SK-MEL-5 (cell line): ENCODE measurements at regions not wholly inside any gene's neighbourhood (a gene's known extent, or its start where the extent isn't known, plus 50 kb on each side); places are given as distances from the start of the nearest gene placed in this dataset.

ENCODE experiments used
- DNase-seq: peaks from one replicate; pipeline ENCODE4 v3.0.0-alpha.2; 2016; ENCODE audit warnings: low read depth, low spot score
- in situ Hi-C: cut with HindIII; loops from 2 replicates; pipeline ENCODE4 v1.10.0; 2016; ENCODE audit warnings: low sequenced_read_pairs, high pct_unique_total_duplicates, low pct_unique_long_range_greater_than_20kb

DNA sequence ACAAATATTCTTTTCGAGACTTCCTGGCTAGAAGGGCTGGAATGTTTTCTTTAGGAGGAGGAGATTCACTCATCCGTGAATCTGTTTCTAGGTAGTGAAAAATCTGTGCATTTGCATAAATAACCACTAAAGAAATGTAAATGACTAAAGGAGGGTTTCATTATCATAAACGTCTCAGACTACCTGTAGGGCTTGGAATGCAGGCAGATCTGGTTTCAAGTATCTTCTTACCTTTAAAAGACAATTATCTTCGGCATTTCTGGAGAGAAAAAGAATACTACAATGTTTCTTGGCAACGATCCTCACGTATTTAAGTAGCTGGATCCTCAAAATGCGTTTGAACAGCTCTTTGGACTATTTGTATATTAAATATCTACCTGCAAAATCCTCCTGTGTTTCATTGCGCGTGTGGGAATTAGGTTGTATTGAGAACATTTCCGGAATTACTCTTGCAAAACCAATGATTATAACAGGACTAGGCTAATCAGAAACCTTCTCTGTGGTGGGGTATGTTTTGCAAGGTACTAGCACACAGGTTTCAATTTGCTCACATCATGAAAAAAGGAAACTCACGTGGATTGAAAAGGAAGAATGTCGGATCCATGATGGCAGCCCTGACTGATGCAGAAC, 291.1 kb upstream of the ARGLU1 start:
- in situ Hi-C loops, result no loop called here
- no peak for DNase-seq

DNA sequence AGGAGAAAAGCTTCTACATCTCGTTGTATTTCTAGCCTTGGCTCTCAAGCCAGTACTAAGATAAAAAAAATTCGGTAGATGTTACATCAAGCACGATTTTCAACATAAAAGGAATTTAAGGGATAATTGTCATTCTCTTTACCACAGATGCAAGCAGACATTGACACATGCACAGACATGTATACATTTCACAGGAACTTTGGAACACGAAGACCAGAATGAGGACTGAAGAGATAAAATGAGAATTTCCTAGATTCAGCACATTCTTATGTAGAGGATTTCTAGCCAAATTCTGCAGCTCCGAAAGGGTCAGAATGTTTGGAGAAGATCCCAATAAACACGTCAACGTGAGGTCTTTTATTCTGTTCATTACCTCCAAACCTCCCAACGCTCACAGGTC, 284.5 kb upstream of the ARGLU1 start:
- in situ Hi-C loops, result no loop called here
- DNase-seq, result no peak

DNA sequence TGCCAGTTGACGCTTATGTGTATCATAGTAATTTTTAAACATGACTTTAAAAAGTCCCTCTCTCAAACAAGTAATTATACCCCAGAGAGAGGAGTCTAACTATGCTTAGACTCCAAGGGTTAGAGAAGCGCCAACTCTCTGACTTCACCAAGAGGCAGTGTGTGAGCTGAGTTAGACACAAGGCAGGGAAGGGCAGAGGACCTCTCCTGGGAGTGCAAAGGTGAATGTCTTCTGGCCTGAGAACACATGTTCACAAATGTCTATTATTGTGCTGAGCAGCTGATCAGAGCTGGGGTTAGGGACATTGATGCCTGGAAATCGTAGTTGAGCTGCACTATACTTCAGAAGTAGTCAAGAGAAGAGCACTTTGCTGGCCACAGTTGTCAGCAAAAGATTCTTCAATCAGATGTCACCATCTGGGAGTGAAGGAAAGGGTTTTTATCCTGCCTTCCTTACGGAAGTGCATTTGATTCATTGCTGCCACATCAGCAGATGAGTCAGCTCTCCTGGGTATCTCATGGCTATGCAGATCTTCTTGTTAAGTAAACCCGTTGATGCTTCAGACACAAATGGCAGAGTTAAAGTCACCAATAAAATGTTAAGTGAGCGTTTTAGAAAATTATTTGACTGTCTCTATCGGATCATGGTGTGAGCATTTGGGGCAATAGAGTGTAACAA, 283.2 kb upstream of the ARGLU1 start:
- in situ Hi-C loops, result no loop called here
- no peak for DNase-seq

DNA sequence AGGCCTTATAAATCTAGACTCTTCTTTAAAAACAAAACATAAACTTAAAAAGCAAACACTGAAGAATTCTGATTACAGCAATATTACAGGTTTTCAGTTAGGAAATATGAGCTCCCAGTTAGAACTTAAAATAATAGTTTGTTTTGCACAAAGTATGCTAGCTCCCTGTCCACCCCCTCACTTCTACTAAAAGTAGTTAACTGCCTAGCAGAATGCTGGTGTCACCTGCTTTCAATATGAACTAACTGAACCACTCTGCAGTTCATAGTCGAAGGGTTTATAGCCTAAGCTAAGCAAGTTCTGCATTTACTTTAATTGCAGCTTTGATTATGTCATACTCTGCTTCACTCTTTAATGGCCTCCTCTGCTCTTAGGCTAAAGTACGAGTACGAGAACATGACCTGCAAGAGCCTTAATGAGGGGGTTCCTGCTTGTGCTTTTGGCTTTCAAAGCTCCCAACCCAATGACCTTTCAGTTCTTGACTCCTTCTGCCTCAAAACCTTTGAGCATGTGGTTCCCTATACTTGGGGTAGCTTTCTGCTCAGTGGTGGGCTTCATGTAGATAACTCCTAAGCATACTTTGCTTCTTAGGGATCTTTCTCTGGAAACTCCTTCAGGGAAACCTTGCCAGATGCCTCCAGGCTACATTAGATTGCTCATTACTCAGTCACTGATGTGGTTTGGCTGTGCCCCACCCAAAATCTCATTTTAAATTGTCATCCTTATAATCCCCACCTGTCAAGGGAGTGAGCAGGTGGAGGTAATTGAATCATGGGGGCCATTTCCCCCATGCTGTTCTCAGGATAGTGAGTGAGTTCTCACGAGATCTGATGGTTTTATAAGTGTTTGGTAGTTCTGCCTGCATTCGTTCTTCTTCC, 278.9 kb upstream of the ARGLU1 start:
- in situ Hi-C loops, result no loop called here
- no peak for DNase-seq

DNA sequence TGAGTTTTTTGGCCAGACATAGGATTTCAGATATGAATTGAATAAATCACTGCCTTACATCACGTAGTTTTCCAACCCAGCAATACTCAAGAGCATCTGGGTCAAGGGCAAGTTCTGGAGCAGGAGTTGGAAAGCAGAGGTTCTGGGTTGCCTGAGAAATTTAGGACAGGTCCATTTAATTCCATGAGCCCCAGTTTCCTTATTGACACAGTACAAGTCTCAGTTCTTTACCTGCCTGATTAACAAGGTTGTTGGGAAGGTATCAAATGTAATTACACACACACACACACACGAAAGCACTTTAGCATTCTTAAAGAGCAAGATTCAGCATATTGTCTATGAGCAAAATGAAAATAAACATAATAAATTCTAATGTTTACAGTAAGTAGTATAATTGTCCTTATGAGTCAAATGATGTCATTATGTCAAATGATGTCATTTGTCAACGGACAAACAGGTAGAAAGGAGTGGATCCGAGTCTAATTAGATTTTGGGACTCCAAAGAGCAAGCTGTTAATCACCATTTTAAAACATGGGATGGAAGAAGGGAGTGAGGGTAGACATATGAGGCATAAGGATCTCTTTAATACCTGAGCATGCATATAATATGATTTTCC, 268.4 kb upstream of the ARGLU1 start:
- in situ Hi-C loops, result no loop called here
- DNase-seq, result no peak

DNA sequence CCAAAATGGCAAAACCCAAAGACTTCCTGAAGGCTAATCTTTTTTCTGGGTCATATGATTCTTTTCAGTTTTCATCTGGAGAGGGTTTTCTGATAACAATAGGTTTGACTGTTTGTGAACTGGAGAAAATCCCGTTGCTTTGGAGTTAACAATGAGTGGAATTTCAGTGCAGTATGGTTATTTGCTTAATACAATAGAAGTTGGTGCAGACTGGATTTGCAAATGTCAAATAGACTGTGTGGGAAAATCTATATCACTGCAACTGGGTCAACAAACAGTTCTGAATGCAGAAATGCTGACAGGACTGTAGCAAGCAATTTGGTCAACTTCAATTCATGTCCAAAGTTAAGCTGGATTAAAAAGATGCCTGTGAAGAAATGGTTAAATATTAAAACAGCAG, 267.5 kb upstream of the ARGLU1 start:
- in situ Hi-C loops, result no loop called here
- no peak for DNase-seq

DNA sequence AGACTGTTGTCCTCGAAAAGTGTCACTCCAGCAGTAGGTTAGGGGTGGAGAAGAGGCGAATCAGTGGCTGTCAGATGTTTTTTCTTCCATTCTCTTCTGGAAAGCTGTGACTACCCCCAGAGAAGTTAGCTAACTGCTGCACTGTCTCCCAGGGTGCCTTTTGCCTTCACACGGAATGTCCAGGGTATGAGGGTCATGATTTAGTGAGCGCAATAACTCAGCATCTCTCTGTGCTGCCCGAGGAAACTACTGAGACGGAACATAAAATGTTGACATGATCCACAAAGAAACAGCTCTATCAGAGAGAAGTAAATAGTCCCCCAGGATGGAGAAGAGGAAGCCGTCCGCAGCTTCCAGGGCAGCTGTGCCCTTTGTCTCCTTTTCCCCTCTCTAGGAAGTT, 254.0 kb upstream of the ARGLU1 start:
- in situ Hi-C loops, result no loop called here
- no peak for DNase-seq

DNA sequence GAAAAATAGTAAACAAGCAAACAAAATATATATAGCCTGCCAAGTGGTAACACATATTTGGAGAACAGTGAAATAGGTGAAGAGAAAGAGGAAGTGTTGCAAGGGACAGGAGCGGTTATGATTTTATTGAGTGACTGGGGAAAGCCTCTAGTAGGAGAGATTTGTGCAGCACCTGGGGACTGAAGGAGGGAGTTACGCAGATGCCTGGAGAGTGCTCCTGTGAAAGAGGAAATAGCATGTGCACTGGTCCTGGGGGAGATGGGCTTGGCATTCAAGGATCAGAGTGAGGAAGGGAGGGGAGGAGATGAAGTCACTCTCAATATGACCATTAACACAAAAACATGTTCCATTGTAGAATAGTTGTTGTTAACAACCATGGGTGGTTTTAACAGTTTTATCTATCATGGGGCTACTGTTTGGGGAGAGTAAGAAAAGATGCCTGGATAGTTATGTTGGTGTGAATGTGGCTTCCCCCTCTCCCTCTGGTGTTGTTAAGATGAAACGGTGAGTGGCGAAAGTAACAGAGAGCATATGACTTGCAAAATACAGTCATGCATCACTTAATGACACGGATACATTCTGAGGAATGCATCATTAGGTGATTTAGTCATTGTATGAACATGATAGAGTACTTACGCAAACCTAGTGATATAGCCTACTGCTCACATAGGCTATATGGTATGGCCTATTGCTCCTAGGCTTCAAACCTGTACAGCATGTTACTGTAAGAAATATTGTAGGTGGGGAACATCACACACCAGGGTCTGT, 251.7 kb upstream of the ARGLU1 start:
- DNase-seq, result no peak
- in situ Hi-C loops, result no loop called here

DNA sequence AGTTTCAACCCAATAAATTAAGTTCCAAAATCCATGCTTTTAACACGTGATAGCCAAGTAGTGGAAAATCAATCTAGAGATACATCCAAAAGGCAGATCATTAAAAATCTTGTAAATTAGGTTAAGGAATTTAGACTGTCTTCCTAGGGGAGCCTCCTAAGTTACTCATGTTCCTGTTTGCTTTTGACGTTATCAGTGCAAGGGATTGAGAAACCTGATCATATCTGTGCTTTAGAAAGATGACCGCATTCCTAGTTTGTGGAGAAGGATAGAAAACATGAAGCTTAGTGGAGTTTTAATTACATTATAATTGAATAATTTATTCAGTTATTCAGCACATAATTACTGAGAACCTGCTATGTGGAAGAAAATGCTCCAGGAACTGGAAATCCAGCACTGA, 251.0 kb upstream of the ARGLU1 start:
- in situ Hi-C loops, result no loop called here
- no peak for DNase-seq

DNA sequence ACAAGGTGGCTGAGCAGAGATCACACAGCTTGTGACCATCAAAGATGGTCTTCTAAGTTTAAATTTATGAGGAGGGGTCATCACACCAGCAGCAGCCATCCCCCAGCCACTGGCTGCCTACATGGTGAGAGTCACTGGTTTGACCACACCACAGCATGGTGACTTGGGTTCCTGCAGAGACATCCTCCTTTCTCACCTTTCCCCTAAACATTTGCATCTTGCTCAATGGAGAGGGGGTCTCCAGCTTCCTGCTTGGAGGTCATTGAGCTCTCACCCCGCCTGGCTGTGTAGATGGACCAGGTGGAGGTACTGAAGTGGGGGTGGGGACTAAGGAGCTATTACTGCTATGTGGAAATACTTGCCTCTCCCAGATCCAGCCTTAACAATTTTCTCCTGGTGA, 247.6 kb upstream of the ARGLU1 start:
- in situ Hi-C loops, result no loop called here
- no peak for DNase-seq

DNA sequence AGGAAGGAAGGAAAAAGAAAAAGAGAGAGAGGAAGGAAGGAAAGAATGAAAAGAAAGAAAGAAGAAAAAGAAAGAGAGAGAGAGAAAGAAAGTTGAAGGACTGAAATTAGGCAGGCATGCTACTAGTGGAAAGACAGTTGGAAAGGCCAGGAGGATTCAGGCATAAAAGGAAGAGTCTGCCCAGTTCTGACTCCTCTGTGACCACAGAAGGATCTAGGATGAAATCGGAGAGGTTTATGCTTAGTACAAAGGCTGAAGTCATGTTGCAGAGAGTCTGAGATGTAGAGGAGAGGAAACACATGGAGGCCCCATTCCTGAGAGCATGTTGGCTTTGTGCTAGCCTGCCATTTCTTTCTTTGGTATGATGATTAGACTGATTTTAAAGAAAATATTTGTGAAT, 246.5 kb upstream of the ARGLU1 start:
- DNase-seq, result no peak
- in situ Hi-C loops, result no loop called here

DNA sequence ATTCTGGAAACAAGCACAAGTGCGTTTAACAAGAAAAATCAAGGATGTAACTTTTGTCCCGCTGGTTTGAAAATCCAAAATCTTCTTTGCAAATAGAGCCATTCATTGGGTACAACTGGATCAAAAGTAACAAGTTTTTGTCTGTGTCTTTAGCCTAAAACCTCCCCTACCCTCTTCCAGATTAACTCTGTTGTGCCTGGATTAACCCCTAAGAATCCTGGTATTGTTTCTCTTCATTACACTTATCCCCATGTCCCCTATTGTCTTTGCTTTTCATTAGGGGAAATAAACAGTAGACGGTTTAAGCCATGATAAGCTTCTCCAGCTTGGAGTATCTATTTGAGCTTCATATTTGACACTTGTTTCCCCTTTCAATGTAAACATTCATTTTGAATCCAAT, 242.1 kb upstream of the ARGLU1 start:
- no peak for DNase-seq

DNA sequence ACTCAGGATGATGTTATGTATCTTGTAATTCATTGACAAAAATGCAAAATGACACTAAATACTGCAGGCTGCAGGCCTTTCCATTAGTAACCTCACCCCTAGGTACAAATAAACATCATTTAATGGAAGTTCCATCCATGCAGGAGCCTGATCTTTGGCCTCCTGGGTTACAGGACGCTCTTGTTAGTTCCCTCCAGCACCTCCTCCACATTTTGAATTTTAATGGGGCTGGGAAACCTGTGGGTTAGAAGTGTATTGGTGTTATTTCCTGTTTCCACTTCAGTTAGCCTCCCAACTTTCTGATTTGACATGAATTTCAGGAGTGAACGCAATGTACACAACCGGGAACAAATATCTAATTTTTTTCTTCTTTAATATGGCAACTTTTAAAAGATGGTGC, 237.1 kb upstream of the ARGLU1 start:
- in situ Hi-C loops, result no loop called here
- DNase-seq, result no peak

More for the DNA sequence above, 242.1 kb upstream of the ARGLU1 start:
- in situ Hi-C loops, result no loop called here

DNA sequence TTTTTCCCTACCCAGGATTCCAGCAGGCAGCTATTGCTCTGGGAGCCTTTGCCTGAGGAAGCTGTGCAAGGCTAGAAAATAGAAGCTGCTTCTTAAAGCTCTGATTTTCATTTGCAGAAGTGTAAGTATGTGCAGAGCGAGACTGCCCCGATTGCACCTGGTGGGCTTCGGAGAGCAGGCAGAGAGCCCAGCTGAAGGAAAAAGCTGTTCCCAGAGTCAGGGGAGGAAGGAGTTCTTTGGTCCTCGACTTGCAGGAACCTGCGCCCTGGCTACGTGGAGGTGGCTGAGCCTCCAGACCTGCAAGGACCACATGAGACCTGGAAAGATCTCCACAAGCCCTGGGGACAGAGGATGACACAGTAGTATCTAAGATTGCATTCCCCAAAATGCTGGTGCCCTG, 235.0 kb upstream of the ARGLU1 start:
- in situ Hi-C loops, result no loop called here
- DNase-seq, result no peak

DNA sequence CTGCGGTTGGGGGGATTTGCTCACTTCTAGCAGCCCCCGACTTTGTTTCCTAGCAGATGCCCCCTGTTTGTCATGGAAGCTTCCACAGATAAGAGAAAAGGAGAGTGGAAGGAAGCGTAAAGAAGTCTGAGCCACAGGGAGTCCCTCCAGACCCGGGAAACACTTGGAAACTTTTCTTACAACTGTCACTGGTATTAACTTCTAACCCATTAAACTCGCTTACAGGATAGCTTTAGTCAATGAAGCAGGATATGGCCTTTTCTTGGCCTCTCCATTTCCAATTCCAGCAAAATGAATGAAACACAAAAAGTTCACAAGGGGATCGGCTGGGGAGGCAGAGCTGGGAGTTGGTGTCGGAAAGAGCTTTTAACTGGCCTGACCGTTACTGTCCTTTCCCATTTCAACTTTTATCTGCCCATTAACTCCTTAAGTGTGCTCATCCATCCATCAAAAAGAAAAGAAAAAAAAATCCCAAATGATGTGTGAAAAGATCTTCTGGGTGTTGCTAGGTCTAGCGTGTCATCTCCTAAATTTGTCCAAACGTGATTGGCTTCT, 231.9 kb upstream of the ARGLU1 start:
- no peak for DNase-seq
- in situ Hi-C loops, result no loop called here

DNA sequence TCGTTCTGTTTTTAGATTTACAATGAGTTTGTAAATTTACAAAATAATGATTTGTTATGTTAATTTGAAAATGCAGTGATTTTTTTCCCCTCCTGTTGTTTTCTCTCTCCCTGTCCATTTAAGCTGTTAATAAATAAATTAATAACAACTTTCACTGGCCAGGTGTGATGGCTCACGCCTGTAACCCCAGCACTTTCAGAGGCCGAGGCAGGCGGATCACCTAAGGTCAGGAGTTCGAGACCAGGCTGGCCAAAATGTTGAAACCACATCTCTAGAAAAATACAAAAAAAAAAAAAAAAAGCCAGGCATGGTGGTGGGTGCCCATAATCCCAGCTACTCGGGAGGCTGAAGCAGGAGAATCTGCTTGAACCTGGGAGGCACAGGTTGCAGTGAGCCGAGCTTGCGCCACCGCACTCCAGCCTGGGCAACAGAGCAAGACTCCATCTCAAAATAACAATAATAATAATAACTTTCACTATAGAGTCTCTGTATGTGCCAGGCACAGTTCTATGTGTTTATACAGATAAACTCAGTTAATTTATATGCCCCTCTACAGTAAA, 229.2 kb upstream of the ARGLU1 start:
- no peak for DNase-seq
- in situ Hi-C loops, result no loop called here
